HG03442 (cell line): ENCODE measurements at regions not wholly inside any gene's neighbourhood (a gene's known extent, or its start where the extent isn't known, plus 50 kb on each side); places are given as distances from the start of the nearest gene placed in this dataset.

Source experiments
- ATAC-seq: cut with Tn5 transposase; IDR thresholded peaks from one replicate; pipeline ENCODE4 v1.9.1; 2021; ENCODE audit warnings: mild to moderate bottlenecking, moderate library complexity; ENCODE audit not compliant: unreplicated experiment

GRCh38 chr14:98949481-98950135 is 322.4 kb downstream of the BCL11B start:
- no peak for ATAC-seq

DNA sequence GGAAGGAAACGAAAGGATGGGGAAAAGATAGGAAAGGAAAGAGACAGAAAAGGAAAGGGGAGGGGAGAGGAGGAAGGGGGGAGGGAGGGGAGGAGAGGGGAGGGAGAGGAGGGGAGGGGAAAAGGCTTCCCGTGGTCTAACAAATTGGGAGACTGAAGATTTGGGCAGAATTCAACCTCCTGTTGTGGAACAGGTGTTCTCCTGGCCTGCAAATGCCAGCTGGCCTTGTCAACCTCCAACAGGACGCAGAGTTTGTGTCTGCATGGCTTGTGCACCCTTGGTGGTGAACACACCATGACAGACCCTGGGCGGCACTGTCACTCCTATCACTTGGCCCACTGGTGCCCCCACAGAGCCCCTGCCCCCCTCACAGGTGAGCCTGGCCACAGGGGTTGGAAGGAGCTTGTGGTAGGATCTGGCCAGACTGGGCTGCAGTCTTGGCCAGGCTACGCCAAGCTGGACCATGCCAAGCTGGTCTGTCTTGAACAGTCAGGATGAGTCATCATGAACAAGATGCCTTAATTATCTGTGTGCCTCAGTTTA is 321.6 kb downstream of the BCL11B start:
- ATAC-seq = no peak

- no peak for ATAC-seq
Measured at GRCh38 chr14:98951031-98951430, 321.0 kb downstream of the BCL11B start.

DNA sequence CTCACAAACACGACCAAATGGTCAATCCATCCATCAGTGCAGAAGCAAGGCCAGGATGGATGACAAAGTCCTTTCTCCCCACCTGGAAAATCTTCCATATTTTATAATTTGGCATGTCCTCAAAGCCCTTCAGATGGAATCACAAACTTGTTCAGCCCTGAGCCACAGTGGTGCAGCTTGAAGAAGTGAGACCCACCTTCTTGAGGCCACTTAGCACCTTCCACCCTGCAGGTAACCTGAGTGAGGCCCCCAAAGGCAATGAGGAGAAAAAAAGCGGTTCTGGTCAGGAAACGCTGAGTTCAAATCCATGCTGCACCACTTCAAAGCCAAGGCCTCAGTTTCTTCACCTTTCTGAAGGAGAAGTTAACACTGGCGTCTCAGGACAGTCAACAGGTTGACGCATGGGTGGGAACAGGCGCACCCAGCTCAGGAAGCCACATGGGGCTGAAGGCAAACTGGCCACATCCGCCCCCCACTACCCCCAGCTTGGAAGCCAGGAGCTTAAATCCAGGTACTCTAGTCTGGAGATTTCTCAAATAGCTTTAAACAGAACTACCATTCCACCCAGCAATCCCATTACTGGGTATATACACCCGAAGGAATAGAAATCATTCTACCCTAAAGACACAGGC is 320.4 kb downstream of the BCL11B start:
- no peak for ATAC-seq

GRCh38 chr14:98952593-98953350 is 319.2 kb downstream of the BCL11B start:
- no peak for ATAC-seq

- ATAC-seq = no peak
Measured at GRCh38 chr14:98953551-98954348, 318.2 kb downstream of the BCL11B start.

DNA sequence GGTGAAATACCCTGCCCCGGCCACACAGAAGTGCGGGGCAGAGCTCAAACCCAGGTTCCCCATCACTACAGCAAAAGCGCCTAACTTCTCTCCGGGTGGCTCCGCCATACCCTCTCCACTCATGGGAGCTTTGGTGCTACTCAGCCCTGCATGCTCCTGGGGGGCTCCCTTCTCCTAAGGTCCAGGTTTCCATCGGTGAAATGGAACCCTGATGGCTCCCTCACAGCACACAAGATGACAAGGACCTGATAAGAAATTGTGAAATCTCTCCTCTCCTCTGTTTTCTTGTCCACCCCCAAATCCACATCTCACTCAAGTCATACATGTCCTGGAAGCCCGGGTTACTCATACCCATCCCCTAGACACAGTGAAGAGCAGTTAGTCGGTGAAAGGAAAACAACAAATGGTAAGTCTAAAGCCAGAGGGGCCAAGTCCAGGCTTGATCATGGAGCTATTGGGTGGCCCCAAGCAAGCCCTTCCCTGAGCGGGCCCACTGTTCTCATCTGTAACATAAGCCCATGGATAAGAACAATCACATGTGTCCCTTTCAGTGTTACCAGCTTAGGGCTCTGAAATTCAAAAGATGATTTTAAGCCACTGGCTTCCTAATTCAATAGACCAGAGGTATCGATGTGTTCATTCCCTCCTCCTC is 317.5 kb downstream of the BCL11B start:
- no peak for ATAC-seq

DNA sequence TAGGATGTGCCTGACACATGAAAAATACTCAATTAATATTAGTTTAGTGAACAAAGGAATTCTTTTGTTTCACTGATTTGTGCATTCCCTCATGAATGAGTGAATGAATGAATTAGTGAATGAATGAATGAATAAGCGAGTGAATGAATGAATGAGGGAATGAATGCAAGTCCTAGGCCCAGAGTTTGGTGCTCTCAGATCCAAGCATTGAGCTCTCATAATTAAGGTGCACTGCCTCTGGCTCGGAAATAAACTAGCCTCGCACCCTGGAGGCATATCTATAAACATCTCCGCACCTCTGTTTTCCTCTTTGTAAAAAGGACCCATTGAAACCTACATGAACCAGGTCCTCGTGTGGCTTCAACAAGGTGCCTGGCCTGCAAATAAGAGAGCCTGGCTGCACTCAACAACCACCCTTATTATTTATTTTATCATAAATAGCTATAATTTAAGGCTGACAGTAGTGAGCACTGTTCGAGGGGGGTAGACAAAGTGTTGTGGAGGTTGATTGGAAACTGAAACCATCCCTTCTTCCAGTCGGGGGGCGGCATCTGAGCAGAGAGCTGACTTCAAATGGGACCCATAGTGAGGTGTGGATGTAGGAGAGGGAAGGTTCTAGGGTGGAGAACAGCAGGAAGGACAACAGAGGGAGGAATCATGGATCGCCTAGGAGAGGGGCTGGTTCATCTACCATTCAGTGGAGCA is 316.8 kb downstream of the BCL11B start:
- no peak for ATAC-seq

DNA sequence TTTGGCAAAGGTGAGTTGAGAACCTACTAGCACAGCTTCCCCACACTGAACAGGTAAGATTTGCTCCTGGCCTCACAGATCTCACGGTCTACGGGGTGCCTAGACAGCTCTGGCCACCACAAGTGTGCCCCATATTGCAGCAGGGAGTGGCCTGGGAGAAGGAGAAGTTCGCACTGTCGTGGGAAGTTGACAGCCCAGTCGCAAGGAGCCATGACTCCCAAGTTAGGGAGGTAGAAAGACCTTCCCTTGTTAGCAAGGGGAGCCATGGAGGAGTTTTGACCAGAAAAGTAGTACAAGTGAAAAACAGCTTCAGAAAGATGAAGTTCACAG is 316.3 kb downstream of the BCL11B start:
- no peak for ATAC-seq

DNA sequence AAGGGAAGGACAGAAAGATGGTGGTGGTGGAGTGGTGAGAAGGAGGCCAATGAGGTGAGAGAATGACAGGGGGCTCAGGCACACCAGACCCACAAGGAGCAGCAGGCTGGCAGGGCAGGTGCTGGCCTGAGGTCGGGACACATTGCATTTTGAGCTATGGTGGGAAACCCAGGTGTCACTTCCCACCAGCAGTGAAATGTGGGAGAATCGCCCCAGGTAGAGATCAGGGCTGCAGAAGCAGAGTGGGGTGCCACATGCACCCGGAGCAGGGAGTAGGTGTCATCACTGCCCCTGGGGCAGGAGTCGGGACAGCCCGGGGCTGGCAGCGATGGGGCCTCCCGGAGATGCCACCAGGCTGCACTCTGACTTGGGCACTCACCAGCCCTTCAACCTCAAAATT is 315.8 kb downstream of the BCL11B start:
- no peak for ATAC-seq

DNA sequence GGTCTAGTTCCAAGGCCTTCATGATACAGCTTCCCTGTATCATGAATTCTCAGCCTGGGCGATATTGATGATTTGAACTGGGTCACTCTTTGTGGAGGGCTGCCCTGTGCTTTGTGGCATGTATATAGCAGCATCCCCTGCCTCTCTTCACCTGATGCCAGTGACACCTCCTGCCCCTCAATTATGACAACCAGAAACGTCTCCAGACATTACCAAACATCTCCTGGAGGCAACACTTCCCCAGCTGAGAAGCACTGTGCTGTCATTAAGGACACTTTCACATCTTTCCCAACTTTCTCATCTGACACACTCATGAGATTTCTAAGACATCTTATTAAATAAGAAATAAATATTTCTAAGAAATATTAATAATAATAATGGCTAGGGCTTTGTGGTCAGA is 315.3 kb downstream of the BCL11B start:
- no peak for ATAC-seq

- no peak for ATAC-seq
Measured at GRCh38 chr14:98957211-98958047, 314.6 kb downstream of the BCL11B start.

- ATAC-seq = no peak
Measured at GRCh38 chr14:98958048-98958631, 313.9 kb downstream of the BCL11B start.

DNA sequence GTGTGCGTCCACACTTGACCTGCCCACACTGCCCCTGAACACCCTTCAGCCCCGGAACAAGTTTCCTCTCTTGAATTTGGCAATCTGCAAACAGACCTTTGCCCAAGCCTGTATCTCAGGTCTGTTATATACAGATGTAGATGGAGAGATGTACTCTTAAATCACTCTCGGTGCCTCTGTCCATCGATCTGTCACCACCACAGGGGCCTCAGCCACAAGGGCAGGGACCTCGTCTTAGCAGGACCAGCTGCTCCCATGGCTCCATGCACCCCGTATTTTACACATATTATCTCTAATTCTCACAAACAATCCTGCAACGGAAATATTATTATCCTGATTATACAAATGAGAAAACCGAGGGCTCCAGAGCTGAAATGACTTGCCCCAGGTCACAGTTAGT is 313.4 kb downstream of the BCL11B start:
- no peak for ATAC-seq

DNA sequence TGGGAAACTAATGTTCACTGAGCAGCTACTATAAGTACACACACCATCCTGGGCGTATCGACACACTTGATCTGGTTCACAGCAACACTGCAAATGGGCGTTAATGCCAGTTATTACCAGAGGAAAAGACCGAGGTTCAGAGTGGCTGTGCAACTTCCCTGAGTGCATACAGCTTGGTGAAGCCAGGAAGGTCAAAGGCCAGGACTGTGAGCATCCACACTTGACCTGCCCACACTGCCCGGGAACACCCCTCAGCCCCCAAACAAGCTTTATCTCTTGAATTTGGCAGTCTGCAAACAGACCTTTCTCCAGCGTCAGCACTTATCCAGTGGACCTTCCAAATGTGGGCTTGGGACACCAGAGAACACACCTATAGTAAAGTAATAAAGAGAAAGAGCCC is 312.6 kb downstream of the BCL11B start:
- no peak for ATAC-seq

- no peak for ATAC-seq
Measured at GRCh38 chr14:98959958-98960616, 311.9 kb downstream of the BCL11B start.

- ATAC-seq = no peak
Measured at GRCh38 chr14:98960617-98961013, 311.4 kb downstream of the BCL11B start.

- ATAC-seq = no peak
Measured at GRCh38 chr14:98961191-98961590, 310.8 kb downstream of the BCL11B start.
